Colonic mucosa (tissue), 4 donors: ENCODE measurements at regions not wholly inside any gene's neighbourhood (a gene's known extent, or its start where the extent isn't known, plus 50 kb on each side); places are given as distances from the start of the nearest gene placed in this dataset.

ENCODE experiments used
- DNase-seq: peaks from one replicate; pipeline ENCODE4 v3.0.0-alpha.2; 2020
- H3K27ac ChIP-seq: fragments of 200-600 bp; one replicate; pipeline ENCODE4 v1.8.0; 2021
- H3K27me3 ChIP-seq: fragments of 200-600 bp; one replicate; pipeline ENCODE4 v1.8.0; 2021
- H3K36me3 ChIP-seq: fragments of 200-600 bp; one replicate; pipeline ENCODE4 v1.8.0; 2021
- H3K4me1 ChIP-seq: fragments of 200-600 bp; one replicate; pipeline ENCODE4 v1.8.0; 2021; ENCODE audit warnings: mild to moderate bottlenecking
- H3K4me3 ChIP-seq: fragments of 200-600 bp; one replicate; pipeline ENCODE4 v1.8.0; 2021
- H3K9ac ChIP-seq, 2 donors: one replicate each; pipeline ENCODE4 v1.7.0; 2013; ENCODE audit warnings: control low read depth in 2 of 2, low read depth in 2 of 2, low read length in 2 of 2
- H3K9me3 ChIP-seq: fragments of 200-600 bp; one replicate; pipeline ENCODE4 v1.8.0; 2021
- CTCF ChIP-seq: fragments of 200-600 bp; IDR thresholded peaks from one replicate; pipeline ENCODE4 v1.8.0; 2022; ENCODE audit warnings: antibody characterized with exemption, mild to moderate bottlenecking
- intact Hi-C: fragments of 100-400 bp; cut with DNase I; formaldehyde crosslinking; loops from one replicate; pipeline ENCODE4 v1.14.1; 2022
- donor health status: healthy.
- donor health status: DM: no; HTN: no; CAD: no.
- donor health status: DM: no; HTN: no; CAD: no.

DNA sequence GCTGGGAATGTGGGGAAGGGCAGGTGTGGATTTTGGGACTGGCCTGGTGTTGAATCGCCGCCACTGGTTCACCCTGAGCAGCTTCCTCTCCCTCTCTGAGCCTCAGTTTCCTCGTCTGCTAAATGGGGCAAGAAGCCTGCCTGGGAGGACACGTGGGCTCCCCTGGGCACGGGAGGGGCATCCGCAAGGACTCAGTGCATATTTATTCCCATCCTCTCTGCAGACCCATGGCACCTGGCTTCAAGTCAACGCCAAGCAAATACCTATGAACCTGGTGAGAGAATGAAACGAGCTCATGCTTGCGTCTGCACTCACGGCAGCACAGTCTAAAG lies 234.4 kb downstream of the PTPRU start:
- H3K9me3 ChIP-seq: no peaks in the 10 kb centered on the region
- H3K27me3 ChIP-seq: no peaks in the 10 kb centered on the region
- TF ChIP-seq CTCF: no peak
- no peak for DNase-seq
- no peak overlapping the region for H3K4me3 ChIP-seq
- H3K9ac ChIP-seq: no peak overlapping the region
- H3K27ac ChIP-seq: no peak overlapping the region
- intact Hi-C loops: no loop called here
- no peaks in the 10 kb centered on the region for H3K36me3 ChIP-seq
- no peaks in the 10 kb centered on the region for H3K4me1 ChIP-seq

DNA sequence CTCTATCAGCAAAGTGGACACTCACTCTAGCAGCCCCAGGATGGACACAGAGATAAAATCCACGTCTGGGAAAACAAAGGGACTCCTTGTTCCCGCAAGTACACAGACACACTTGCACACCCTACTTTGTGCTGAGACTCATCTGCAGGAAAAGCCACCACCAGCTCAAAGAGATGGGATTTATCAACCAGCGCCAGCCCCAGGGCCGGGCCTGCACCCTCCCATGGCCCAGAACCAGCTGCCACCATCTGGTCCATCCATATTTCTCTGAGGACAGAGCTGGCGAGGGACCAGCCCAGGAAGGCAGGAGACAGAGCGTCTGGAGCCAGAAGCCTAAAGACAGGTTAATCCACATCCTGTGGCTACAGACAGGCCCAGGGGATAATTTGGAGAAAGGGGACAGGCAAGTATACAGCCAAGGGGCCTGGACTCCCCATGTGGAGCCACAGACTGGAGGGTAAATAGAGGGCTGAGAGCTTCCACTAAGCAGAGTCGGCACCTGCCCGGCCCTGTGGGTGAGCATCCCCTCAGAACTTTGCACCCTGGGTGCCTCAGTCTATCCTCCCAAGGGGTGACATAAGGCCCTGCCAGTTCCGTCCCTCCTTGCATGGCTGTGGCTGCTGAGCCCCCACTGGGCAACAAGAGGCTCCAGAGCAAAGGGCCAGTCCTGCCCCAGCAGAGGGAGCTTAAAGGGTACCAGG lies 233.9 kb downstream of the PTPRU start:
- intact Hi-C loops: no loop called here
- H3K4me3 ChIP-seq: no peak overlapping the region
- no peak overlapping the region for H3K27ac ChIP-seq
- H3K9me3 ChIP-seq: no peaks in the 10 kb centered on the region
- no peak for DNase-seq
- H3K4me1 ChIP-seq: no peaks in the 10 kb centered on the region
- no peaks in the 10 kb centered on the region for H3K27me3 ChIP-seq
- TF ChIP-seq CTCF: no peak
- H3K36me3 ChIP-seq: no peaks in the 10 kb centered on the region
- H3K9ac ChIP-seq: no peak overlapping the region

- no peak overlapping the region for H3K27ac ChIP-seq
- H3K4me1 ChIP-seq: no peaks in the 10 kb centered on the region
- no peak for DNase-seq
- no peak for TF ChIP-seq CTCF
- no peak overlapping the region for H3K4me3 ChIP-seq
- H3K27me3 ChIP-seq: no peaks in the 10 kb centered on the region
- H3K36me3 ChIP-seq: no peaks in the 10 kb centered on the region
- intact Hi-C loops: no loop called here
- H3K9me3 ChIP-seq: no peaks in the 10 kb centered on the region
- H3K9ac ChIP-seq: no peak overlapping the region
These were observed 233.1 kb downstream of the PTPRU start for GRCh38 chr1:29469457-29469856.

GRCh38 chr1:29467989-29468900 lies 231.9 kb downstream of the PTPRU start:
- Histone ChIP-seq H3K9ac (no peak overlapping the region), H3K4me1 (no peaks in the 10 kb centered on the region), H3K27me3 (no peaks in the 10 kb centered on the region), H3K9me3 (no peaks in the 10 kb centered on the region), H3K36me3 (no peaks in the 10 kb centered on the region), H3K4me3 (no peak overlapping the region), H3K27ac (no peak overlapping the region)
- intact Hi-C loops: no loop called here
- no peak for TF ChIP-seq CTCF
- no peak for DNase-seq

GRCh38 chr1:29466258-29466657 lies 229.9 kb downstream of the PTPRU start:
- no peak for TF ChIP-seq CTCF
- H3K36me3 ChIP-seq: no peaks in the 10 kb centered on the region
- H3K4me3 ChIP-seq: no peak overlapping the region
- no peak overlapping the region for H3K27ac ChIP-seq
- H3K27me3 ChIP-seq: no peaks in the 10 kb centered on the region
- no peaks in the 10 kb centered on the region for H3K9me3 ChIP-seq
- H3K4me1 ChIP-seq: no peaks in the 10 kb centered on the region
- DNase-seq: no peak
- H3K9ac ChIP-seq: no peak overlapping the region
- intact Hi-C loops: no loop called here
